ENCODE measurements at regions not wholly inside any gene's neighbourhood (a gene's known extent, or its start where the extent isn't known, plus 50 kb on each side); places are given as distances from the start of the nearest gene placed in this dataset.

DNA sequence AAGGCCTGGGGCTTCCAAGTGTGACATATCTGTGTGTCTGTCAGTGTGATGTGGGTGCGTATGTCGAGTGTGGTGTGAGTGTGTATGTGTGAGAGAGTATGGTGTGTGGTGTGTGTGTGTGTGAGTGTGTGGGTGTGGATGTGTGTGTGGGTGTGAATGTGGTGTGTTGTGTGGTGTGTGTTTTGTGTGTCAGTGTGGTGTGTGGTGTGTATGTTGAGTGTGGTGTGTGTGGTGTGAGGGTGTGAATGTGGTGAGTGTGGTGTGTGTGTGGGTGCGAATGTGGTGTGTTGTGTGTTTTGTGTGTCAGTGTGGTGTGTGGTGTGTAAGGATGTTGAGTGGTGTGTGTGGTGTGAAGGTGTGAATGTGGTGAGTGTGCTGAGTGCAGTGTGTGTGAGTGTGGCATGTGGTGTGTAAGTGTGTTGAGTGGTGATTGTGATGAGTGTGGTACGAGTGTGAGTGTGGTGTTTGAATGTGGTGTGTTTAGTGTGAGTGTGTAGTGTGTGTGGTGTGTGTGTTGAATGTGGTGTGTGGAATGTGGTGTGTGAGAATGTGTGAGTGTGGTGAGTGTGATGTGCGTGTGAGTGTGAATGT lies 61.6 kb upstream of the SORCS2 start:
- TF ChIP-seq, protein P1, sequence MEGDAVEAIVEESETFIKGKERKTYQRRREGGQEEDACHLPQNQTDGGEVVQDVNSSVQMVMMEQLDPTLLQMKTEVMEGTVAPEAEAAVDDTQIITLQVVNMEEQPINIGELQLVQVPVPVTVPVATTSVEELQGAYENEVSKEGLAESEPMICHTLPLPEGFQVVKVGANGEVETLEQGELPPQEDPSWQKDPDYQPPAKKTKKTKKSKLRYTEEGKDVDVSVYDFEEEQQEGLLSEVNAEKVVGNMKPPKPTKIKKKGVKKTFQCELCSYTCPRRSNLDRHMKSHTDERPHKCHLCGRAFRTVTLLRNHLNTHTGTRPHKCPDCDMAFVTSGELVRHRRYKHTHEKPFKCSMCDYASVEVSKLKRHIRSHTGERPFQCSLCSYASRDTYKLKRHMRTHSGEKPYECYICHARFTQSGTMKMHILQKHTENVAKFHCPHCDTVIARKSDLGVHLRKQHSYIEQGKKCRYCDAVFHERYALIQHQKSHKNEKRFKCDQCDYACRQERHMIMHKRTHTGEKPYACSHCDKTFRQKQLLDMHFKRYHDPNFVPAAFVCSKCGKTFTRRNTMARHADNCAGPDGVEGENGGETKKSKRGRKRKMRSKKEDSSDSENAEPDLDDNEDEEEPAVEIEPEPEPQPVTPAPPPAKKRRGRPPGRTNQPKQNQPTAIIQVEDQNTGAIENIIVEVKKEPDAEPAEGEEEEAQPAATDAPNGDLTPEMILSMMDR (IDR thresholded peaks at IDR 0.05), result no peak
- no peak for TF ChIP-seq EZH2 (IDR thresholded peaks at IDR 0.05; ENCODE audit: borderline replicate concordance, insufficient read depth, low read depth, low read length, poor library complexity, severe bottlenecking)
